ENCODE measurements at regions not wholly inside any gene's neighbourhood (a gene's known extent, or its start where the extent isn't known, plus 50 kb on each side); places are given as distances from the start of the nearest gene placed in this dataset.

DNA sequence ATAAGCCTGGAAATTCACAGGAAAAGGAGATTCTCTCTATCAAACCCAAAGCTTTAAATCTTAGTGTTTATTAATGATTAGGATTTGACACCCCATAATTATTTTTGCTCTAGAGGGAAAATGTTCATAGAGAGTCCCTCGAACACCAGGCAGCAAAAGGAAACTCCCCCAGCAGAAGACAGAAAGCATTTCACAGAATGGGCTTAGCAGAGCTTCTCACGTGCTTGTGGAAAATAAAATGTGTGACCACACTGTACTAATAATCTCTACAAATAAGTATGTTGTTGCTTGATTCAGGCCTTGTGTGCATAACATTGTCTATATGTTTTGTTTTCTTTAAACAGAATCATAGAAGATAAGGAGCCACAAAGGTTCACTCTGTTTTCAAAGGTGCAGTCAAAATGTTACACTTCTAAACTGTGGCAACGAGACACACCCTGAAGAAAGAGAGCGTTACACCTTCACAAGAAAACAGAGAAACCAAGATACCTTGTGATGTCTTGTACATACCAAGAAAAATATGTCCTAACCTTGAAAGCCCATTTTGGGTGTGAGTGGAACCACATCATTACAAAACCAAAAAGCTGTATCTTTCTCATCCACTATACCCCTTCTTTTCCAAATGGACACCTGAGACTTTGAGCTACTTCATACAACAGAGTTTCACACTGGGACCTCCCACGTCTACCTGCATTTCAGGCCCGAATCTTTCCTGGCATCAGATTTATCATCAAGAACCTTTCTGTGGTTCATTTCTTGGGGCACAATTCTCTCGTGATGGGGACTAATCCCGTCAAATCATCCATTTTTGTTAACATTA, 282.5 kb downstream of the ETS1 start:
- H3K36me3 ChIP-seq (replicated peaks; ENCODE audit: low read depth, low read length), result no peaks in the 10 kb centered on the region

DNA sequence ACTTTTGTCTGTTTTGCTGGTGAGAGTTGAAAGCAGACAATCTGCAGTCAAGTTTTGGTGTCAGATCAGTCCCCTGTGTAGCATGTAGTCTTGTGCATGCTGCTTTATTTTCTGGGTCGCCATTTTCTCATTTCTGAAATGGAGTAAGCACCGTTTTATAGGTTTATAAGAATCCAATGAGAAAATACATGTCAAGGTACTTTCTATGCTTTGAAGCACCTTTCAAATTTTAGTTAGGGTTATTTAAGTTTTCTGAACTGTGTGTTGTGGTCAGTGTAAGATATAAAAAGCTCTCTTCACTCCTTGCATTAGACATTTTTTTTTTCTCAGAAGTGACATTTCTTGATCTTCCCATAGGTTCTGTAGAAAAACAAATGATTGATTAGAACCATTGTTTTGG, 283.2 kb downstream of the ETS1 start:
- no peaks in the 10 kb centered on the region for H3K9me3 ChIP-seq (ENCODE audit: insufficient read depth, low read length)
- H3K27me3 ChIP-seq (ENCODE audit: low read depth, low read length), result no peaks in the 10 kb centered on the region
- no peak overlapping the region for H3K9ac ChIP-seq (ENCODE audit: low read length)
- H3K4me1 ChIP-seq (ENCODE audit: low read length), result peaks cover 36% of the 10 kb centered on the region
- no peaks in the 10 kb centered on the region for H3K36me3 ChIP-seq (replicated peaks; ENCODE audit: low read depth, low read length)
- H3K79me2 ChIP-seq (ENCODE audit: low read length), result no peaks in the 10 kb centered on the region
- H3K4me3 ChIP-seq (ENCODE audit: low read length), result no peak overlapping the region
- no peak overlapping the region for H3K27ac ChIP-seq (ENCODE audit: low read length)
- no peaks in the 10 kb centered on the region for H4K20me1 ChIP-seq (ENCODE audit: insufficient read depth, low read length)
- no peak overlapping the region for H3K4me2 ChIP-seq (ENCODE audit: low read length)
- no peak overlapping the region for H2AFZ ChIP-seq (ENCODE audit: low read depth, low read length)
- no peak for TF ChIP-seq EZH2phosphoT487 (IDR thresholded peaks at IDR 0.05; ENCODE audit: low read depth)
- no peak for TF ChIP-seq CTCF (IDR thresholded peaks at IDR 0.05; ENCODE audit: low read depth, low read length)

More for the DNA sequence above, 282.5 kb downstream of the ETS1 start:
- H3K9me3 ChIP-seq (ENCODE audit: insufficient read depth, low read length), result no peaks in the 10 kb centered on the region
- H3K4me3 ChIP-seq (ENCODE audit: low read length), result no peak overlapping the region
- H4K20me1 ChIP-seq (ENCODE audit: insufficient read depth, low read length), result no peaks in the 10 kb centered on the region
- no peak overlapping the region for H3K4me2 ChIP-seq (ENCODE audit: low read length)
- no peak overlapping the region for H3K9ac ChIP-seq (ENCODE audit: low read length)
- H3K4me1 ChIP-seq (ENCODE audit: low read length), result peaks cover 29% of the 10 kb centered on the region
- no peaks in the 10 kb centered on the region for H3K27me3 ChIP-seq (ENCODE audit: low read depth, low read length)
- no peak overlapping the region for H2AFZ ChIP-seq (ENCODE audit: low read depth, low read length)
- H3K27ac ChIP-seq (ENCODE audit: low read length), result no peak overlapping the region
- no peaks in the 10 kb centered on the region for H3K79me2 ChIP-seq (ENCODE audit: low read length)
- TF ChIP-seq EZH2phosphoT487 (IDR thresholded peaks at IDR 0.05; ENCODE audit: low read depth), result no peak
- TF ChIP-seq CTCF (IDR thresholded peaks at IDR 0.05; ENCODE audit: low read depth, low read length), result no peak

DNA sequence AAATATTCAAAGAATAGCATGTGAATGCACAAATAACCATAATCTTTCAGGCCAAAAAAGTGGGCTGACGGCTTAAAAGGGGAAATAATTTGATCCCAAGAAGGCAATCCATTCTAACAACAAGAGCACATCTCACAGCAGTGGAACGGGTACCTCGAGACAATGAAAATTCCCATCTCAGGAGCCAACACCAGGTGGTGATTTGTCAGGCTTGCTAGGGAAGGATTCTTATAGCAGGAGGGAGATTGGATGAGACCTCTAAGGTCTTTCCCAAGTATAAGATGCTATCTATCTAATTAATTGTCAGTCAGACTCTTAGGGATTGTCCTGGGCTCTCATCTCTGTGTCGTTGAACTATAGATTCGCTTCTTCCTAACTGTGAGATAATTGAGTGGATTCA, 284.0 kb downstream of the ETS1 start:
- no peak for TF ChIP-seq EZH2phosphoT487 (IDR thresholded peaks at IDR 0.05; ENCODE audit: low read depth)
- TF ChIP-seq CTCF (IDR thresholded peaks at IDR 0.05; ENCODE audit: low read depth, low read length), result no peak
- H3K4me2 ChIP-seq (ENCODE audit: low read length), result no peak overlapping the region
- H3K27me3 ChIP-seq (ENCODE audit: low read depth, low read length), result no peaks in the 10 kb centered on the region
- H2AFZ ChIP-seq (ENCODE audit: low read depth, low read length), result no peak overlapping the region
- no peaks in the 10 kb centered on the region for H4K20me1 ChIP-seq (ENCODE audit: insufficient read depth, low read length)
- peaks cover 44% of the 10 kb centered on the region for H3K4me1 ChIP-seq (ENCODE audit: low read length)
- H3K79me2 ChIP-seq (ENCODE audit: low read length), result no peaks in the 10 kb centered on the region
- H3K27ac ChIP-seq (ENCODE audit: low read length), result no peak overlapping the region
- no peaks in the 10 kb centered on the region for H3K9me3 ChIP-seq (ENCODE audit: insufficient read depth, low read length)
- no peaks in the 10 kb centered on the region for H3K36me3 ChIP-seq (replicated peaks; ENCODE audit: low read depth, low read length)
- no peak overlapping the region for H3K9ac ChIP-seq (ENCODE audit: low read length)
- H3K4me3 ChIP-seq (ENCODE audit: low read length), result no peak overlapping the region

GRCh38 chr11:128302425-128303186, 284.8 kb downstream of the ETS1 start:
- Histone ChIP-seq H4K20me1 (ENCODE audit: insufficient read depth, low read length) (no peaks in the 10 kb centered on the region), H3K36me3 (replicated peaks; ENCODE audit: low read depth, low read length) (no peaks in the 10 kb centered on the region), H3K27me3 (ENCODE audit: low read depth, low read length) (no peaks in the 10 kb centered on the region), H3K4me1 (ENCODE audit: low read length) (peaks cover 50% of the 10 kb centered on the region), H3K79me2 (ENCODE audit: low read length) (no peaks in the 10 kb centered on the region), H3K9ac (ENCODE audit: low read length) (no peak overlapping the region; the same call in 1 of the 2 replicates), H3K27ac (ENCODE audit: low read length) (no peak overlapping the region), H3K4me3 (ENCODE audit: low read length) (peak overlapping the region; percentile 15; the same call in 1 of the 2 replicates), H2AFZ (ENCODE audit: low read depth, low read length) (peak overlapping the region; percentile 43), H3K9me3 (ENCODE audit: insufficient read depth, low read length) (no peaks in the 10 kb centered on the region), H3K4me2 (ENCODE audit: low read length) (peak overlapping the region; percentile 31)
- no peak for TF ChIP-seq EZH2phosphoT487 (IDR thresholded peaks at IDR 0.05; ENCODE audit: low read depth)
- 0 out of 2 replicates have a peak, but pooled peaks have one; percentile 8 for TF ChIP-seq CTCF (IDR thresholded peaks at IDR 0.05; ENCODE audit: low read depth, low read length)

All from OCI-LY3 (cell line).